A673 (cell line): ENCODE measurements at regions not wholly inside any gene's neighbourhood (a gene's known extent, or its start where the extent isn't known, plus 50 kb on each side); places are given as distances from the start of the nearest gene placed in this dataset.

Experiments
- CTCF ChIP-seq: fragments of 300-800, 200-600 bp; sonication (generic); conservative IDR thresholded peaks from 2 replicates; pipeline ENCODE4 v1.5.1; 2017; ENCODE audit warnings: low read depth, mild to moderate bottlenecking, antibody characterized with exemption, low read length, moderate library complexity, mixed read lengths
- EZH2 ChIP-seq: fragments of 200-600 bp; sonication (generic); IDR thresholded peaks from 2 replicates; pipeline ENCODE4 v1.6.1; 2017; ENCODE audit warnings: borderline replicate concordance, low read depth, mild to moderate bottlenecking, mixed read lengths, antibody characterized with exemption, low read length; ENCODE audit not compliant: poor library complexity, severe bottlenecking

- TF ChIP-seq CTCF, result no peak
- TF ChIP-seq EZH2, result no peak
Observed at GRCh38 chr2:2853346-2853745, 522.3 kb upstream of the MYT1L start.
